Esophagus squamous epithelium (tissue), 4 donors: ENCODE measurements at regions not wholly inside any gene's neighbourhood (a gene's known extent, or its start where the extent isn't known, plus 50 kb on each side); places are given as distances from the start of the nearest gene placed in this dataset.

Source experiments
- CTCF ChIP-seq, 6 experiments: fragments of 450-650 bp in 4 of 6; fragments of 200-600 bp in 2 of 6; sonication (generic) in 2 of 6; IDR thresholded peaks; one replicate each; pipeline ENCODE4 v1.5.1; 2016 to 2019; ENCODE audit warnings: antibody characterized with exemption in 6 of 6, mild to moderate bottlenecking in 4 of 6, moderate library complexity in 4 of 6
- POLR2A ChIP-seq, 4 donors: fragments of 450-650 bp; IDR thresholded peaks; one replicate each; pipeline ENCODE4 v1.6.1; 2017; ENCODE audit warnings: antibody characterized with exemption in 4 of 4, mild to moderate bottlenecking in 4 of 4, moderate library complexity in 3 of 4

- TF ChIP-seq CTCF (IDR thresholded peaks at IDR 0.05) (no peak), POLR2A (IDR thresholded peaks at IDR 0.05) (no peak)
Observed at GRCh38 chr11:38446336-38446735, 1848.3 kb upstream of the RAG2 start.
